ENCODE measurements at regions not wholly inside any gene's neighbourhood (a gene's known extent, or its start where the extent isn't known, plus 50 kb on each side); places are given as distances from the start of the nearest gene placed in this dataset.

DNA sequence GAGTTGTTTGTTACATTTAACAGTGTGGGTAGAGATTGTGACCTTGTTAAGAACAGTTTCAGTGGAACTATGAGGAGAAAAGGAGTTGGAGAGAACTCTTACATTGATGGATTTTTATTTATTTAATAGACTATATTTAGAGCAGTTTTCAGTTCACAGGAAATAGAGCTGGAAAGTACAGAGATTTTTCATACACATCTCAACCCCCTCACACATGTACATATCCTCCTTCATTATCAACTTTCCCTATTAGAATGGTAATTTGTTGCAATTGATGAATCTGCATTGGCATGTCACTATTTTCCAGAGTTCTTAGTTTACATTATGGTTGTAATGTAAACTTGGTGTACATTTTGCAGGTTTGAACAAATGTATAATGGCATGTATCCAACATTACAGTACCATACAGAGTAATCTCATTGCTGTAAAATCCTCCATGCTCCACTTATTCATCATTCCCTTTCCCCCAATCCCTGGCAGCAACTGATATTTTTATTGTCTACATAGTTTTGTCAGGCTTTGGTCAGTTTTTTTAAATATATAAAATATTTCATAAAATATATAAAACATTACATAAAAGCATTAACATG, 756.6 kb upstream of the DPPA4 start:
- TF ChIP-seq, protein P1, sequence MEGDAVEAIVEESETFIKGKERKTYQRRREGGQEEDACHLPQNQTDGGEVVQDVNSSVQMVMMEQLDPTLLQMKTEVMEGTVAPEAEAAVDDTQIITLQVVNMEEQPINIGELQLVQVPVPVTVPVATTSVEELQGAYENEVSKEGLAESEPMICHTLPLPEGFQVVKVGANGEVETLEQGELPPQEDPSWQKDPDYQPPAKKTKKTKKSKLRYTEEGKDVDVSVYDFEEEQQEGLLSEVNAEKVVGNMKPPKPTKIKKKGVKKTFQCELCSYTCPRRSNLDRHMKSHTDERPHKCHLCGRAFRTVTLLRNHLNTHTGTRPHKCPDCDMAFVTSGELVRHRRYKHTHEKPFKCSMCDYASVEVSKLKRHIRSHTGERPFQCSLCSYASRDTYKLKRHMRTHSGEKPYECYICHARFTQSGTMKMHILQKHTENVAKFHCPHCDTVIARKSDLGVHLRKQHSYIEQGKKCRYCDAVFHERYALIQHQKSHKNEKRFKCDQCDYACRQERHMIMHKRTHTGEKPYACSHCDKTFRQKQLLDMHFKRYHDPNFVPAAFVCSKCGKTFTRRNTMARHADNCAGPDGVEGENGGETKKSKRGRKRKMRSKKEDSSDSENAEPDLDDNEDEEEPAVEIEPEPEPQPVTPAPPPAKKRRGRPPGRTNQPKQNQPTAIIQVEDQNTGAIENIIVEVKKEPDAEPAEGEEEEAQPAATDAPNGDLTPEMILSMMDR (IDR thresholded peaks at IDR 0.05), result no peak
- H3K27me3 Mint-ChIP-seq (ENCODE audit: low read depth, poor library complexity), result peaks cover 7% of the 10 kb centered on the region
- H3K9me3 Mint-ChIP-seq, result peaks cover 18% of the 10 kb centered on the region
- no peaks in the 10 kb centered on the region for H3K4me1 Mint-ChIP-seq
- DNase-seq, result no peak
- H3K27ac Mint-ChIP-seq, result no peak overlapping the region
- no peak overlapping the region for H3K4me3 Mint-ChIP-seq
- no peaks in the 10 kb centered on the region for H3K36me3 Mint-ChIP-seq (ENCODE audit: low read depth)

DNA sequence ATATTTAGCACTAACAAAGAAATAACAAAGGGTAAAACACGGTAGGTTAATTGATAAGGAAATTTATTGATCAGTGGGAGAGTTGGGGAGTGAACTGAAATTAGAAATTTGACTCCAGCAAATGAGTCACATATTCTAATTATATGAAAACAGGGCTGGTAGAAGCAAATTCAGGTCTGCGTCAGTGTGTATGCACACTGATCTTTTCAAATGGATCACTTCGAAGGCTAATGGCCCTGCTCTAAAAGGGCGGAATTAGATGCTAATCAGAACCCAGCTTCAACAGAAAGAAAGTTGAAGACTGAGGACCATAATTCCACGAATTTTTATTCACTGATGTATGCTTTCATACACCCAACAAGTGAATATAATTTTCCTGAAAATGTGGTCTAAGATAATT, 762.4 kb upstream of the DPPA4 start:
- H3K27ac Mint-ChIP-seq, result no peak overlapping the region

DNA sequence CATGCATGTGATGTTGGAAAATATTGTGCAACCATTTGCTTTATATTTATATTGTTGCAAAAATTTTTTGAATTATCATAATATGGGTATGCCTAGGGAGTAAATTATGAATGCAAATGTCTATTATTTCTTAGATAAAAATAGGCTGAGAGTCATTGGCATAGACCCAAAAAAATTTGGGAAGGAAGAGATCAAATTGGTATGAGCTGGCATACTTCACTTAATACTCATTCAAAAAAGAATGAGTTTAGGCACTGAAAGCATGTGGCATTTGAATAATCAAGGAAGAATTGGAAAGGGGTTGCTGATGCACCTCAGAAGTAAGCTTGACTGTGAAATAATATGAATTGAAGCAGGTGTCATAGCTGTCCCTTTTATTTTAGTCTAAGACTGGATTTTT, 764.0 kb upstream of the DPPA4 start:
- Mint-ChIP-seq H3K27me3 (ENCODE audit: low read depth, poor library complexity) (peaks cover 7% of the 10 kb centered on the region), H3K4me3 (no peak overlapping the region), H3K9me3 (peaks cover 6% of the 10 kb centered on the region), H3K36me3 (ENCODE audit: low read depth) (no peaks in the 10 kb centered on the region), H3K4me1 (no peaks in the 10 kb centered on the region), H3K27ac (no peak overlapping the region)
- DNase-seq, result no peak
- TF ChIP-seq, protein P1 (IDR thresholded peaks at IDR 0.05), result no peak

More for the DNA sequence above, 762.4 kb upstream of the DPPA4 start:
- TF ChIP-seq, protein P1 (IDR thresholded peaks at IDR 0.05), result no peak
- peaks cover 7% of the 10 kb centered on the region for H3K27me3 Mint-ChIP-seq (ENCODE audit: low read depth, poor library complexity)
- H3K4me1 Mint-ChIP-seq, result no peaks in the 10 kb centered on the region
- no peaks in the 10 kb centered on the region for H3K36me3 Mint-ChIP-seq (ENCODE audit: low read depth)
- H3K9me3 Mint-ChIP-seq, result peaks cover 6% of the 10 kb centered on the region
- no peak for DNase-seq
- no peak overlapping the region for H3K4me3 Mint-ChIP-seq

DNA sequence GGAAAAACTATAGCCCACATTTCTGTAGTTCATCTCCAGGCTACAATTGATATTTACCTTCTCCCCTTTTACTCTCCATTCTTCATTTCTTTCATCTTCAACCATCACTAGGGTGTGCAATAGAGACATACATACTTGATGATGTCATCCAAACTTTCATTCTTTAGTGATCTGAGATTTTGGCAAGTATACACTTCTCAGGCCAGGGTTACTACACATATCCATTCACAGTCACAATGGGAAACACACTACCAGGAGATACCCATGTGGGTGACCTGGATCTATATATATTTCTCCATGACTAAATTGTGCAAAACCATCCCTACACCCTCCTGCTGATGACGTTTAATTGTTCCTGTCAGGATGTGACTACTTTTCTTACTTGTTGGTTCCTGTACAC, 769.5 kb upstream of the DPPA4 start:
- Mint-ChIP-seq H3K9me3 (no peaks in the 10 kb centered on the region), H3K36me3 (ENCODE audit: low read depth) (no peaks in the 10 kb centered on the region), H3K27ac (no peak overlapping the region), H3K4me3 (no peak overlapping the region), H3K27me3 (ENCODE audit: low read depth, poor library complexity) (no peaks in the 10 kb centered on the region), H3K4me1 (no peaks in the 10 kb centered on the region)
- TF ChIP-seq, protein P1 (IDR thresholded peaks at IDR 0.05), result no peak
- no peak for DNase-seq

DNA sequence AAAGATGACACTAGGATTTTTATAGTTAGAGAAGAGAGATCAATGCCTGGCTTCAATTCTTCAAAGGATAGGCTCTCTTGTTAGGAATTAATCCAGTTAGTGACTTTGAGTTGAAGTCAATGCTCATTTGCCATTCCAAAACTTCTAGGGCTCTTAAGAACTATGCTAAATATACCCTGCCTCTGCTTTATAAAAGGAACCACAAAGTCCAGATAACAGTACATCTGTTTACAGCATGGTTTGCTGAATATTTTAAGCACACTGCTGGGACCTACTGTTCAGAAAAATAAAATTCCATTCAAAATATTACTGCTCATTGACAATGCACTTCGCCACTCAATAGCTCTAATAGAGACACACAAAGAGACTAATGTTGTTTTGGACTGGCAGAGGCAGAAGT, 786.6 kb upstream of the DPPA4 start:
- Mint-ChIP-seq H3K27ac (no peak overlapping the region), H3K27me3 (ENCODE audit: low read depth, poor library complexity) (no peaks in the 10 kb centered on the region), H3K9me3 (peaks cover 12% of the 10 kb centered on the region), H3K4me1 (no peaks in the 10 kb centered on the region), H3K4me3 (no peak overlapping the region), H3K36me3 (ENCODE audit: low read depth) (no peaks in the 10 kb centered on the region)
- DNase-seq, result no peak
- TF ChIP-seq, protein P1 (IDR thresholded peaks at IDR 0.05), result no peak

DNA sequence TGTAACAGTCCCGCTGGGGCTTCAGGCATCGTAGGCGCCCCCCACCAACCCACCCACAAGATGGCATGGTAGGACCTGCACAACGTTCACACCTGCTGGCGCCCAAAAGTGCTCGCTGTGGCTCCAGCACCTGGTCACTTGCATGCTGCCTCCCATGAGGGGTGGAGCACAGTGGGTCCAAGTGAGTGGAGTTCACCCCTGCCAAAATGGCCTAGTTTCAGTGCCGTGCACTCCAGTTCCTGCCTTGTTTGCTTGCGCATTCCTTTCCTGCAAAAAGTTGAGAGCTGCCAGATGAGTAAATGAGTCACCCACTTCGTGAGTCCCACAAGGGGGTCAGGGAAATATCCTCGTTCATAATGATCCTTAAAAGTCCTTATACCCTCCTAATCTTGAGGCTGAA, 788.7 kb upstream of the DPPA4 start:
- Mint-ChIP-seq H3K4me3 (no peak overlapping the region), H3K36me3 (ENCODE audit: low read depth) (no peaks in the 10 kb centered on the region), H3K4me1 (no peaks in the 10 kb centered on the region), H3K27me3 (ENCODE audit: low read depth, poor library complexity) (no peaks in the 10 kb centered on the region), H3K9me3 (peaks cover 6% of the 10 kb centered on the region), H3K27ac (no peak overlapping the region)
- TF ChIP-seq, protein P1 (IDR thresholded peaks at IDR 0.05), result no peak
- DNase-seq, result no peak
